KOPT-K1 (cell line): ENCODE measurements at regions not wholly inside any gene's neighbourhood (a gene's known extent, or its start where the extent isn't known, plus 50 kb on each side); places are given as distances from the start of the nearest gene placed in this dataset.
"Not testable (repeated sequence)": the region's sequence is repeated elsewhere in the genome, so short reads cannot be mapped to it uniquely, and the experiment has no call there.

Source experiments
- H3K27ac ChIP-seq: fragments of 200-600 bp; sonication (generic); 2 replicates; pipeline ENCODE4 v1.5.1; 2016; ENCODE audit warnings: antibody characterized with exemption, mild to moderate bottlenecking, low read depth, low read length; ENCODE audit not compliant: poor library complexity, severe bottlenecking
- H3K36me3 ChIP-seq: fragments of 200-600 bp; sonication (generic); 2 replicates; pipeline ENCODE4 v1.5.1; 2017; ENCODE audit warnings: antibody characterized with exemption, mild to moderate bottlenecking, low read length, moderate library complexity; ENCODE audit not compliant: insufficient read depth
- H3K9me3 ChIP-seq: fragments of 200-600 bp; sonication (generic); 2 replicates; pipeline ENCODE4 v1.5.1; 2017; ENCODE audit warnings: antibody characterized with exemption, low read length, mild to moderate bottlenecking; ENCODE audit not compliant: insufficient read depth, poor library complexity, severe bottlenecking

DNA sequence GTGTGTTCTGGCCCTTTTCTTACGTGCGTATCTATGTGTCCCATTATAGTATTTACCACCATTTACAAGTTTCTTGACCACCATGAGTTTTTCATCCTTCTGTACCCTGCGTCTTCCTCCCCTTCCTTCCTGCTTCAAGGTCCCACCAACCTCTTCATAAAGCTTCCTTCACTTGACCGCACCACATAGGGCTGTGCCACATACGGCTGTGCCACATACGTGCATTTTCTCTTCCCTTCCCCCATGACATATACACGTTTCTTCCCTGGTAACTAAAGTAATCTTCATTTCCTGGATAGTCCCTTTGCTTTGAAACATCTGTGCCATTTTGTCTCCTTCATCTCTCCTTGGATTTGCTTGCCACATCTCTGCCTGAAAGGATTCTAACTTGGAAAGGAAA, 128.6 kb upstream of the METTL14 start:
- H3K9me3 ChIP-seq, H3K36me3 ChIP-seq, H3K27ac ChIP-seq: not testable (repeated sequence)

DNA sequence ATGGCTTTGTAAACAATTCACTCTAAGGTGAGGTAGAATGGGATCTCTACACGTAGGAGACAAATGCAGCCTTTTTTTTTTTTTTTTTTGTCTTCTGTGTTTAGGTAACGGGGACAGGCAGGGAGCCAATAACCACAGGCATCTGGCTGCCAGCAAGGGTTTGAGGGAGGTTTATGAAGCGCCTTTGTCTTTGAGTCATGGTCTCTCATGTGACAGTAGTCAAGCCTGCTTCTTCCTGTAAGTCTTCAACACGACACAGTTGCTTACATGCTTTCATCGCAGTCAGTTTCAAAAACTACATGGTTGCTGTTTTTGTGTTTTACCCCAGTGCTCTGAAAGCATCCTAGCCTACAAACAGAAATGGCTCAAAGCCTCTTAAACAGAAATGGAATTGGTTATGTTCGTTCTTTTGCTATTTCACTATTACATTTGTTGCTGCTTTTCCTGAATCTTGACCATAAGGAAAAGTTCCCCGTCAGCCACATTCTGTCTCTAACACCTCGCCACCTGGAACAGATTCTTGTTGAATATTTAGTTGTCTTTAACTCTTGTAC, 127.8 kb upstream of the METTL14 start:
- H3K27ac ChIP-seq: no peak overlapping the region
- no peaks in the 10 kb centered on the region for H3K9me3 ChIP-seq
- no peaks in the 10 kb centered on the region for H3K36me3 ChIP-seq

- H3K9me3 ChIP-seq, H3K36me3 ChIP-seq, H3K27ac ChIP-seq: not testable (repeated sequence)
Observed at GRCh38 chr4:118558188-118558587, 127.0 kb upstream of the METTL14 start.

DNA sequence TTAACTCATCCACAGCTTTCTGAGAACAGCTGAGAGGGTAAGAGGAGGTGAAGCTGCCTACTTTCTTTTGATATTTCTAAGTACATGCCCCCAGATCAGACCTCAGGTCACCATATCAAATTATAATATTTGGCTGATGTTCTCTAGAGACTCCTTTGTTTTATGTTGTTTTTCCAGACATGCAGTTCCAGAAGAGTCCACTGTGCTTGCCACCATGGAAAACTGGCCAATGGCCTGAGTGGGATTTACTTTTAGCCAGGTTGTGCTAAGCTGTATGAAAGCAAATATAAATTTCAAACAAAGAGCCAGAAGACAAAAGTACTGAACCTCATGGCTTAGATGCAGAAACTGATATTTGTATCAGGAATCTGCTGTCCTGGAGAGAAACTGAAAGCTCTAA, 123.6 kb upstream of the METTL14 start:
- H3K9me3 ChIP-seq, H3K27ac ChIP-seq, H3K36me3 ChIP-seq: not testable (repeated sequence)

DNA sequence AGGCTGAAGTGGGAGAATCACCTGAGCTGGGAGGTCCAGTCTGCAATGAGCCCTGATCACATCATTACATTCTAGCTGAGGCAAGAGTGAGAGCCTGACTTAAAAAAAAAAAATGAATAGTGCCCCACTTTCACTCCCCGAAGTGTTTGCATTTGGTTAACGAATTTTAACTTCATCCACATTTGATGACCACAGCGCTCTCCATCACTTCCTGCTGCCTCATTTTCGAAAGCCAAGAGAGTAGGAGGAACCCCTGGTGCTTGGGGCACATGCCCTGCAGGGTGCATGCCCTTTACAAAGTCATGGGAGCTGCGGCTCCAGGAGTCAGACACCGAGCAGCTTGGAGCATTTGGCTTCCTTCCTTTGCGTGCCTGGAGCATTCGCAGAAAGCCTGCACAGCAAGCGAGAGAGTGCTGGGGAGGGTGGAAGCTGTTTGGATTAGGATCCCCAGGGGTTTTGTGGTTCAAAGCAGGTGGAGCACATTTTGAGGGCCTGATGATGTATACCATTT, 119.1 kb upstream of the METTL14 start:
- not testable (repeated sequence) for H3K9me3 ChIP-seq, H3K27ac ChIP-seq, H3K36me3 ChIP-seq

DNA sequence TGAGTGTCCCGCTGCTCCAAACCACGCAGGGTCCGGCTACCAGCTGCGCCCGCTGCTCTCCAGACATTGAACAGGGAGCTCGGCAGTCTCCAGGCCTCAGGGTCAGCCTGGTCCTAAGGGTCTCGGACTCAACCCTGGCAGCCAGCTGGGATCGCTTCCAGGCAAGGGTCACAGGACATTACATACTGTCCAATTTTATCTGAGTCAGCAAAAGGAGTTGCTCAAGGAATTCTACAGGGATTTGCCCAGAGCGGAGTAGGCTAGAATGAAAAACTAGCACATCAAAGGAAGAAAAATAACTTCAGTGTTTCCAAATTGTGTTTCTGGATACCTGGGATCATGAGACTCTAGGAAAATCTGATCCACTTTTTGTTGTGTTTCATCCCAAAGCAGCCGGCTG, 112.2 kb upstream of the METTL14 start:
- H3K9me3 ChIP-seq, H3K27ac ChIP-seq: not testable (repeated sequence)

GRCh38 chr4:118574251-118574913, 110.8 kb upstream of the METTL14 start:
- not testable (repeated sequence) for H3K9me3 ChIP-seq, H3K27ac ChIP-seq, H3K36me3 ChIP-seq

More for the DNA sequence above, 112.2 kb upstream of the METTL14 start:
- not testable (repeated sequence) for H3K36me3 ChIP-seq

DNA sequence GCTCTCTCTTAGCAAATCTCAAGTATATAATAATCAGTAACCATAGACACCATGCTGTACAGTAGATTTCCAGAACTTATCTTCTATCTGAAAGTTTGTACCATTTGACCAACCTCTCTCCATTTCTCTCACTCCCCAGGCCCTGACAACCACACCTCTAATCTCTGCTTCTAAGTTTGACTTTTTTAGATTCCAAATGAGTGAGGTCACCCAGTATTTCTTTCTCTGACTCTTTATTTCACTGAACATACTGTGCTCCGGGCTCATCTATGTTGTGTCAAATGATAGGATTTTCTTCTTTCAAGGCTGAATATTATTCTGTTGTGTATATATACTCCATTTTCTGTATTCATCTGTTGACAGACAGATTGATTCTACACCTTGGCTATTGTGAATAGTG, 110.1 kb upstream of the METTL14 start:
- not testable (repeated sequence) for H3K9me3 ChIP-seq, H3K27ac ChIP-seq, H3K36me3 ChIP-seq

- not testable (repeated sequence) for H3K9me3 ChIP-seq, H3K27ac ChIP-seq, H3K36me3 ChIP-seq
Observed at GRCh38 chr4:118575726-118576125, 109.5 kb upstream of the METTL14 start.

DNA sequence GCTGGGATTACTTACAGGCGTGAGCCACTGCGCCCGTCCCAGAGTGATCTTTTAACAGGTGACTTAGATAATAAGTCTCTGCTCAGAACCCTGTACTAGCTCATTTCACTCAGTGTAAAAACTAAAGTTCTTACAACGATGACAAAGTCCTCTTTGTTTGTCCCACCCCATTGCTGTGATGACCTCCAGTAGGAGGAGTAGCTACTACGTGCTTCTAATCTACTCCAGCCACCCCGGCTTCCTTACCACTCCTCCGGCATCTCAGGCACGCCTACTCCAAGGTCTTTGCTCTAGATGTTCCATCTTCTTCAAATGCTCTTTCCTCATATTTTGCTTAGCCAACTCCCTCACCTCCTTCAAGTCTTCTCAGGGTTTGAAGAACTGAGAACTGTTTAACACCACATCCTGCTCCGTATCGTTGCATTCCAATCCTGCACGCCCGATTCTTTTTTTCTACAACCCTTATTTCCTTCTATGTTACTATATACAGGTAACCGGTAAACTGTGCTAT, 108.4 kb upstream of the METTL14 start:
- H3K27ac ChIP-seq, H3K9me3 ChIP-seq, H3K36me3 ChIP-seq: not testable (repeated sequence)

- Histone ChIP-seq H3K27ac (no peak overlapping the region), H3K9me3 (no peaks in the 10 kb centered on the region), H3K36me3 (no peaks in the 10 kb centered on the region)
Observed at GRCh38 chr4:118585015-118585414, 100.2 kb upstream of the METTL14 start.

- Histone ChIP-seq H3K27ac (no peak overlapping the region), H3K36me3 (no peaks in the 10 kb centered on the region)
Observed at GRCh38 chr4:118586357-118586790, 98.8 kb upstream of the METTL14 start.

GRCh38 chr4:118587116-118587831, 97.9 kb upstream of the METTL14 start:
- no peak overlapping the region for H3K27ac ChIP-seq
- H3K36me3 ChIP-seq: no peaks in the 10 kb centered on the region
- no peaks in the 10 kb centered on the region for H3K9me3 ChIP-seq

More at GRCh38 chr4:118586357-118586790, 98.8 kb upstream of the METTL14 start:
- H3K9me3 ChIP-seq: no peaks in the 10 kb centered on the region

DNA sequence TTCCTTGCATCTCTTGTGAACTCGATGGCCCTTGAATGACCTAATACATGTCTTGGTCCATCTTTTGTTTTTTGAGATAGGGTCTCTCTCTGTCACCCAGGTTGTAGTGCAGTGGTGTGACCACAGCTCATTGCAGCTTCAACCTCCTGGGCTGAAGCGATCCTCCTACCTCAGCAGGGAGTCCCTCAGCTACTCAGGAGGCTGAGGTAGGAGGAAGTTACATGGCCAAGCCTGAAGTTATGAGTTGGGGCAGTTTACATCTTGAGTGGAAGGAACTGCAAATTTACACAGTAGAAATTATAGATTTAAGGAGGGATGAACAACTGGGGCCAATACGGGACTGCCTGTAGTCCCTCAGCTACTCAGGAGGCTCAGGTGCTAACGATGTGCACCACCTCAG, 97.2 kb upstream of the METTL14 start:
- H3K27ac ChIP-seq: no peak overlapping the region
- H3K36me3 ChIP-seq: no peaks in the 10 kb centered on the region

GRCh38 chr4:118589471-118590055, 95.6 kb upstream of the METTL14 start:
- H3K36me3 ChIP-seq: no peaks in the 10 kb centered on the region
- H3K9me3 ChIP-seq: no peaks in the 10 kb centered on the region
- no peak overlapping the region for H3K27ac ChIP-seq

More for the DNA sequence above, 97.2 kb upstream of the METTL14 start:
- H3K9me3 ChIP-seq: no peaks in the 10 kb centered on the region
